Peyer's patch (tissue), 4 donors: ENCODE measurements at regions not wholly inside any gene's neighbourhood (a gene's known extent, or its start where the extent isn't known, plus 50 kb on each side); places are given as distances from the start of the nearest gene placed in this dataset.

Source experiments
- DNase-seq, 3 donors: peaks; one replicate each; pipeline ENCODE4 v3.0.0-alpha.2; 2017 to 2019
- H3K27ac ChIP-seq, 4 donors: fragments of 200-600 bp; sonication (generic); one replicate each; pipeline ENCODE4 v1.5.1; 2016 to 2019
- H3K27me3 ChIP-seq, 2 donors: fragments of 200-600 bp; sonication (generic); one replicate each; pipeline ENCODE4 v1.5.1; 2019
- H3K36me3 ChIP-seq, 3 donors: fragments of 200-600 bp; sonication (generic); one replicate each; pipeline ENCODE4 v1.5.1; 2016 to 2019
- H3K4me1 ChIP-seq, 4 donors: fragments of 200-600 bp; sonication (generic); one replicate each; pipeline ENCODE4 v1.5.1; 2016 to 2019
- H3K4me3 ChIP-seq, 4 donors: fragments of 200-600 bp; sonication (generic); 1 replicate in 3 of 4; 2 replicates in 1 of 4; pipeline ENCODE4 v1.5.1; 2016 to 2019; ENCODE audit warnings: mild to moderate bottlenecking in 1 of 4
- H3K9me3 ChIP-seq, 4 donors: fragments of 200-600 bp; sonication (generic); one replicate each; pipeline ENCODE4 v1.5.1; 2016 to 2019; ENCODE audit warnings: mild to moderate bottlenecking in 1 of 4
- CTCF ChIP-seq, 6 experiments: fragments of 450-650 bp in 4 of 6; fragments of 200-600 bp in 2 of 6; sonication (generic) in 1 of 6; IDR thresholded peaks; one replicate each; pipeline ENCODE4 v1.5.1; 2017 to 2019; ENCODE audit warnings: antibody characterized with exemption in 6 of 6, mild to moderate bottlenecking in 3 of 6, moderate library complexity in 1 of 6
- POLR2A ChIP-seq, 2 donors: fragments of 450-650 bp; IDR thresholded peaks; one replicate each; pipeline ENCODE4 v1.5.1; 2017; ENCODE audit warnings: antibody characterized with exemption in 2 of 2, mild to moderate bottlenecking in 2 of 2, moderate library complexity in 2 of 2

DNA sequence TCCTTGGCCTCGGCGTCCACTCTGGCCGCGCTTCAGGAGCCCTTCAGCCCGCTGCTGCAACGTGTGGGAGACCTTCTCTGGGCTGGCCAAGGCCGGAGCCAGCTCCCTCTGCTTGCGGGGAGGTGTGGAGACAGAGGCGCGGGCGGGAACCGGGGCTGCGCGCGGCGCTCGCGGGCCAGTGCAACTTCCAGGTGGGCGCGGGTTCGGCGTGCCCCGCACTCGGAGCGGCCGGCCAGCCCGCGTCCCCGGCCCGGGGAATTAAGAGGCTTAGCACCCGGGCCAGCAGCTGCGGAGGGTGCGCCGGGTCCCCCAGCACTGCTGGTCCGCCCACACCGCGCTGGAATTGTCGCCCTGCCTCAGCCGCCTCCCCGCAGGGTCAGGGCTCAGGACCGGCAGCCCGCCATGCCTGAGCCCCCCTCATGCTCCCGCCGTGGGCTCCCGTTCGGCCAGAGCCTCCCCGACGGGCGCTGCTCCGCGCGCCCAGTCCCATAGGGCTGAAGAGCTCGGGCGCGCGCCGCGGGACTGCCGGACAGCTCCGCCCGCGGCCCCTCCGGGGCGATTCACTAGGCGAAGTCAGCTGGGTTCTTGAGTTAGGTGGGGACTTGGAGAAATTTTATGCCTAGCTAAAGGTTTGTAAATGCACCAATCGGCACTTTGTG lies 673.9 kb downstream of the SLC16A7 start:
- no peak overlapping the region for H3K27ac ChIP-seq
- DNase-seq, result no peak
- TF ChIP-seq CTCF (IDR thresholded peaks at IDR 0.05), result no peak
- TF ChIP-seq POLR2A (IDR thresholded peaks at IDR 0.05), result no peak
- no peaks in the 10 kb centered on the region for H3K4me1 ChIP-seq
- no peaks in the 10 kb centered on the region for H3K9me3 ChIP-seq
- H3K27me3 ChIP-seq, result no peaks in the 10 kb centered on the region
- H3K36me3 ChIP-seq, result no peaks in the 10 kb centered on the region
- H3K4me3 ChIP-seq, result no peak overlapping the region

- Histone ChIP-seq H3K4me1 (no peaks in the 10 kb centered on the region), H3K9me3 (no peaks in the 10 kb centered on the region), H3K27me3 (no peaks in the 10 kb centered on the region), H3K36me3 (no peaks in the 10 kb centered on the region), H3K4me3 (no peak overlapping the region), H3K27ac (no peak overlapping the region)
- DNase-seq, result no peak
- TF ChIP-seq CTCF (IDR thresholded peaks at IDR 0.05) (no peak), POLR2A (IDR thresholded peaks at IDR 0.05) (no peak)
Observed at GRCh38 chr12:60271816-60272215, 676.0 kb downstream of the SLC16A7 start.

DNA sequence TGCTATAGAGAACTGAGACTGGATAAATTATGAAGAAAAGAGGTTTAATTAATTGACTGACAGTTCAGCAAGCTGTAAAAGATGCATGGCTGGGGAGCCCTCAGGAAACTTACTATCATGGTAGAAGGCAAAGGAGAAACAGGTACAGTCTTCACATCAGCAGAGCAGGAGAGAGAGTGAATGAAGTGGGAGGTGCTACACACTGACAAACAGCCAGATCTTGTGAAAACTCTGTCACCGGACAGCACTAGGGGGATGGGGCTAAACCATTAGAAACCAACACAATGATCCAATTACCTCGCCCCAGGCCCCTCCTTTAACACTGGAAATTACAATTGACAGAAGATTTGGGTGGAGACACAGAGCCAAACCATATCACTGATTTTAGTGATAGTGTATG lies 682.4 kb downstream of the SLC16A7 start:
- no peak overlapping the region for H3K27ac ChIP-seq
- DNase-seq, result no peak

DNA sequence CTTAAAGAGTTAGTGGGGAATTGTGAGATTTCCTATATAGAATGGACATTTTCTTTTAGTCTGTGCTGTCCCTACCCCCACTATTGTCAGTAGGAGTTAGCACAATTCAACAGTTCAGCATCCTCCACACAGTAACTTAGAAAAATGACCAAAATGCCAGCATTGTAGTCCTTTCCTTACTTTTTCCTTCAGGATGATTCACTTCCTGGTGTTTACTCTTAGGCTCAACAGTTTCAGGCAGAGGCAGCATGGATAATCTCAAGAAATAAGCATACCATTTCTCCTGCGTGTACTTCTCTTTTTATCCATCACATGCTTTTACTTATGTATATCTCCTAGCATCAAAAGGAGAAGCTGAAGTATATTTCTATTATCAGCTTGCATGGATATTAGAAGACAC lies 683.4 kb downstream of the SLC16A7 start:
- Histone ChIP-seq H3K27ac (no peak overlapping the region), H3K4me1 (no peaks in the 10 kb centered on the region), H3K9me3 (no peaks in the 10 kb centered on the region), H3K4me3 (no peak overlapping the region), H3K27me3 (no peaks in the 10 kb centered on the region), H3K36me3 (no peaks in the 10 kb centered on the region)
- no peak for TF ChIP-seq POLR2A (IDR thresholded peaks at IDR 0.05)
- no peak for TF ChIP-seq CTCF (IDR thresholded peaks at IDR 0.05)
- DNase-seq, result no peak

More for the DNA sequence above, 682.4 kb downstream of the SLC16A7 start:
- Histone ChIP-seq H3K4me3 (no peak overlapping the region), H3K4me1 (no peaks in the 10 kb centered on the region), H3K9me3 (no peaks in the 10 kb centered on the region), H3K36me3 (no peaks in the 10 kb centered on the region), H3K27me3 (no peaks in the 10 kb centered on the region)
- TF ChIP-seq POLR2A (IDR thresholded peaks at IDR 0.05) (no peak), CTCF (IDR thresholded peaks at IDR 0.05) (no peak)

- no peak for DNase-seq
- no peaks in the 10 kb centered on the region for H3K9me3 ChIP-seq
- TF ChIP-seq POLR2A (IDR thresholded peaks at IDR 0.05), result no peak
- no peak for TF ChIP-seq CTCF (IDR thresholded peaks at IDR 0.05)
- H3K27ac ChIP-seq, result no peak overlapping the region
- H3K4me3 ChIP-seq, result no peak overlapping the region
- no peaks in the 10 kb centered on the region for H3K27me3 ChIP-seq
- H3K36me3 ChIP-seq, result no peaks in the 10 kb centered on the region
- no peaks in the 10 kb centered on the region for H3K4me1 ChIP-seq
Observed at GRCh38 chr12:60281522-60281921, 685.7 kb downstream of the SLC16A7 start.

DNA sequence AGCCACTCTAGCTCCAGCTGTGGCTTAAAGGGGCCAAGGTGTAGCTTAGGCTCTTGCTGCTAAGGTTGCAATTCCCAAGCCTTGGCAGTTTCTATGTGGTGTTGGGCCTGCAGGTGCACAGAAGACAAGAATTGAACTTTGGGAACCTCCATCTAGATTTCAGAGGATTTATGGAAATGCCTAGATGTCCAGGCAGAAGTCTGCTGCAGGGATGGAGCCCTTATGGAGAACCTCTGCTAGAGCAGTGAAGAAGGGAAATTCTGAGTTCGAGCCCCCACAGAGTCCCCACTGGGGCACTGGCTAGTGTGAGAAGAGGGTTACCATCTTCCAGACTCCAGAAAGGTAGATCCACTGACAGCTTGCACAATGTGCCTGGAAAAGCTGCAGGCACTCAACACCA lies 694.7 kb downstream of the SLC16A7 start:
- Histone ChIP-seq H3K4me1 (no peaks in the 10 kb centered on the region), H3K27me3 (no peaks in the 10 kb centered on the region), H3K4me3 (no peak overlapping the region), H3K36me3 (no peaks in the 10 kb centered on the region), H3K9me3 (peaks cover 0 to 4% (median 0%) of the 10 kb centered on the region in 4 donors), H3K27ac (no peak overlapping the region)
- TF ChIP-seq CTCF (IDR thresholded peaks at IDR 0.05), result no peak
- TF ChIP-seq POLR2A (IDR thresholded peaks at IDR 0.05), result no peak
- no peak for DNase-seq
